Liver (tissue), 6 donors: ENCODE measurements at regions not wholly inside any gene's neighbourhood (a gene's known extent, or its start where the extent isn't known, plus 50 kb on each side); places are given as distances from the start of the nearest gene placed in this dataset.
"Not testable (repeated sequence)": the region's sequence is repeated elsewhere in the genome, so short reads cannot be mapped to it uniquely, and the experiment has no call there.

ENCODE experiments used
- DNase-seq: peaks from one replicate; pipeline ENCODE4 v3.0.0-alpha.2; 2017; ENCODE audit warnings: low spot score
- H3K27ac ChIP-seq, 2 donors: one replicate each; pipeline ENCODE4 v1.7.0; 2013; ENCODE audit warnings: inconsistent platforms in 2 of 2, low read length in 2 of 2, control low read depth in 1 of 2, low read depth in 1 of 2, mild to moderate bottlenecking in 1 of 2
- H3K27me3 ChIP-seq, 4 donors: one replicate each; pipeline versions ENCODE4 v1.6.1 to v1.7.0; 2013; ENCODE audit warnings: low read length in 3 of 4, inconsistent platforms in 1 of 4, mild to moderate bottlenecking in 1 of 4, moderate library complexity in 1 of 4; ENCODE audit not compliant: control insufficient read depth in 4 of 4, insufficient read depth in 4 of 4
- H3K36me3 ChIP-seq, 4 donors: one replicate each; pipeline versions ENCODE4 v1.6.1 to v1.7.0; 2013; ENCODE audit warnings: low read length in 3 of 4, mild to moderate bottlenecking in 3 of 4, low read depth in 1 of 4, moderate library complexity in 1 of 4; ENCODE audit not compliant: control insufficient read depth in 4 of 4, insufficient read depth in 3 of 4
- H3K4me1 ChIP-seq, 4 donors: one replicate each; pipeline versions ENCODE4 v1.6.1 to v1.7.0; 2013; ENCODE audit warnings: low read length in 3 of 4, mild to moderate bottlenecking in 3 of 4, moderate library complexity in 1 of 4; ENCODE audit not compliant: control insufficient read depth in 4 of 4, insufficient read depth in 4 of 4
- H3K4me3 ChIP-seq, 3 donors: one replicate each; pipeline versions ENCODE4 v1.6.1 to v1.7.0; 2013; ENCODE audit warnings: low read length in 3 of 3, control low read depth in 1 of 3, low read depth in 1 of 3, mild to moderate bottlenecking in 1 of 3
- H3K9ac ChIP-seq, 2 donors: one replicate each; pipeline ENCODE4 v1.7.0; 2013; ENCODE audit warnings: low read length in 2 of 2, mild to moderate bottlenecking in 2 of 2, moderate library complexity in 2 of 2, control low read depth in 1 of 2, low read depth in 1 of 2
- H3K9me3 ChIP-seq, 4 donors: one replicate each; pipeline versions ENCODE4 v1.6.1 to v1.7.0; 2013; ENCODE audit warnings: low read length in 3 of 4; ENCODE audit not compliant: control insufficient read depth in 4 of 4
- WGBS: extraction: QIAGEN DNeasy Blood & Tissue Kit; methylation state at CpG from one replicate; pipeline ENCODE4 v1.1.7; 2013; 5-methylcytosine and 5-hydroxymethylcytosine counted together
- donor health status: healthy.
- donor health status: healthy.
- donor health status: healthy.

DNA sequence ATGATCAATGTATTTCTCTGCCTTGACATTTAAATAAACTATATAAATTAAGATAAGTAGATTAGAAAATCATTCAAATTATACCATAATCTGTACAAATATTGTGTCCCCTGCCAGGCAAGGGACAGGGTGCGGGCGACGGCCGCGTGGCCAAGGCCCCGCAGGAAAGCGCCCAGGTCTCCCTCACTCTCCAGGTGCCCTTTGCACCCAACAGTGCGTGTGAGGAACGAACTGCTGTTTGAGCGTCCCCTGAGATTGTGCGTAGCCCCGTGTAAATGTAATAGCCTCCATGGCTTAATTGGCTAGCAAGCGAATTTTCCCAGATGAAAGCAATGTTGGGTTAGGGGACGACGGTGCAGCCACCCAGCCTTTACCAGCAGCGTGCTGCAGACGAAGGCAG, 161.4 kb downstream of the SYT15 start:
- WGBS: 67% methylated on average over 13 of the region's 17 CpGs
- not testable (repeated sequence) for H3K9me3 ChIP-seq, H3K27ac ChIP-seq, DNase-seq, H3K27me3 ChIP-seq, H3K36me3 ChIP-seq, H3K4me3 ChIP-seq, H3K4me1 ChIP-seq, H3K9ac ChIP-seq

DNA sequence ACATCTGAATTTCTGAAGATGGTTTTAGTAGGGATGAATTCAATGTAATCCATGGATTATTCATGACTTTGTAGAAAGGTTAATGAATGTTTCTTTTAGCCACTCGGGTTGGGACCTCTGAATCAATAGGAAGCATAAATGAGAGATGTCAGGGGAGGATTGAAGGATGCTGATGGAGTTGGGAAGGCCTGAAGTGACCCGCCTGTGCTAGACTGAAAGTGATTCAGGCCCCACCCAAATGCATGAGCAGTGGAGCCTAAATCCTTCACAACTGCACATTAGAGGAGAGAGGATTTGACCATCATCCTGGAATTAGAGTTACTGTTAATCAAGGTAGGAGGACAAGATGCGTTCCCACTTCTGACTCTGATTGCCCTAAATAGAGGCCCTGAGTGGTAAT, 162.2 kb upstream of the PTPN20 start:
- H3K27me3 ChIP-seq, H3K9me3 ChIP-seq, H3K4me1 ChIP-seq, H3K36me3 ChIP-seq, H3K9ac ChIP-seq, H3K4me3 ChIP-seq, H3K27ac ChIP-seq: not testable (repeated sequence)
- WGBS: 96% methylated on average over 3 of the region's 3 CpGs
- DNase-seq: peak; percentile 5

DNA sequence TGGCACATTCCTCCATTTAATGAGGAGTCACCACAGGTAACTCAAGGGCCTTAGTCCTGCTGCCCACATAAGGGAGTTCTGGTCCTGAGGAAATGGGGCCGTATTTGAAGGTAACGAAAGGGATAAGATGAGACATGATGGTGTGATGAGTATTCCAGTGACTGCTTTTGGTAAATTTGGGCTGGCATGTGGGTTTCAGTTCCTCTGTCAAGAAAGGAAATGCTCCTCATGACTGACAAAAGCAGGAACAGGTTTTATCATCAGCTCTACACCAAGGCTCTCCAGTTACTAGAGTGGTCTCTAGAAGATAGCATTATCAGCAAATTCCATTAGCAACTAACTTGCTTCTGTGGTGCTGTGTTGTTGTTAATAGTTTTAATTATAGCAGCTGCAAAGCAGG, 161.8 kb upstream of the PTPN20 start:
- H3K36me3 ChIP-seq, H3K4me3 ChIP-seq, H3K4me1 ChIP-seq, H3K9ac ChIP-seq, H3K9me3 ChIP-seq, H3K27me3 ChIP-seq, H3K27ac ChIP-seq: not testable (repeated sequence)
- 92% methylated on average over 2 of the region's 2 CpGs for WGBS
- DNase-seq: peak; percentile 3

DNA sequence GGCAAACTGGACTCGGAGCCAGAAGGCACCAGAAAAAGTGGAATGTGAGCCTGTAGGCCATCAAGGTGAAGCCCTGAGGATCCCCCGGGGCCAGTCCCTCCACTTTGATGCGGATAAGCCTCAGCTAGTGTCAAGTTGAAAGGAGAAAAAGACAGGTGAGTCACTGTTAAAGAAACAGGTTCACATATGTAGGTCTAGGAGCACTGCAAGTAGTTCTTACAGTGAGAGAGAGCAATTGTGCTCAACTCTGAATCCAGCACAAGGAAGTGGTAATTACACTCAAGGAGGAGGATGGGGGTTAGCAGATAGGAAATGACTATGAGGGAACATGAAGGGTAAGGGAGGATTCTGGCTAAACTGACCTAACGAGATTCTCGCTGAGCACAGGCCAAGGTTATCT, 157.5 kb upstream of the PTPN20 start:
- not testable (repeated sequence) for H3K4me3 ChIP-seq, H3K9ac ChIP-seq, H3K27me3 ChIP-seq, H3K9me3 ChIP-seq, H3K4me1 ChIP-seq, H3K36me3 ChIP-seq, H3K27ac ChIP-seq, DNase-seq
- 91% methylated on average over 4 of the region's 5 CpGs for WGBS

DNA sequence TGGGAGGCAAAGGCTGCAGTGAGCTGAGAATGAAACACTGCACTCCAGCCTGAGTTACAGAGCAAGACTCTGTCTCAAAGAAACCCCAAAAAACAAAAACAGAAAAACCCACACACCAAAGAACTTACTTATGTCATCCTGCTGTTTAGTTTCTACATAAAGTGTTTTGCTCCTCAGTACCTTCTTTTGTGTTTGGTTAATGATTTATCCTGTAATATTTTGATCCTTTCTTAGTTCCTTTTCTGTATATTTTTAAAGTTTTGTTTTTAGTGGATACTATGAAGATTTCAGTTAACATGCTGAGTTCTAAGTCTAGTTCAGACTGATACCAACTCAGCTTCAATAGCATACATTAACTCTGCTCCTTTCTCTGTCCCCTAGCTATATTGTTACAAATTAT, 149.8 kb upstream of the PTPN20 start:
- DNase-seq, H3K27me3 ChIP-seq, H3K36me3 ChIP-seq, H3K9ac ChIP-seq, H3K4me3 ChIP-seq, H3K27ac ChIP-seq, H3K9me3 ChIP-seq, H3K4me1 ChIP-seq: not testable (repeated sequence)

DNA sequence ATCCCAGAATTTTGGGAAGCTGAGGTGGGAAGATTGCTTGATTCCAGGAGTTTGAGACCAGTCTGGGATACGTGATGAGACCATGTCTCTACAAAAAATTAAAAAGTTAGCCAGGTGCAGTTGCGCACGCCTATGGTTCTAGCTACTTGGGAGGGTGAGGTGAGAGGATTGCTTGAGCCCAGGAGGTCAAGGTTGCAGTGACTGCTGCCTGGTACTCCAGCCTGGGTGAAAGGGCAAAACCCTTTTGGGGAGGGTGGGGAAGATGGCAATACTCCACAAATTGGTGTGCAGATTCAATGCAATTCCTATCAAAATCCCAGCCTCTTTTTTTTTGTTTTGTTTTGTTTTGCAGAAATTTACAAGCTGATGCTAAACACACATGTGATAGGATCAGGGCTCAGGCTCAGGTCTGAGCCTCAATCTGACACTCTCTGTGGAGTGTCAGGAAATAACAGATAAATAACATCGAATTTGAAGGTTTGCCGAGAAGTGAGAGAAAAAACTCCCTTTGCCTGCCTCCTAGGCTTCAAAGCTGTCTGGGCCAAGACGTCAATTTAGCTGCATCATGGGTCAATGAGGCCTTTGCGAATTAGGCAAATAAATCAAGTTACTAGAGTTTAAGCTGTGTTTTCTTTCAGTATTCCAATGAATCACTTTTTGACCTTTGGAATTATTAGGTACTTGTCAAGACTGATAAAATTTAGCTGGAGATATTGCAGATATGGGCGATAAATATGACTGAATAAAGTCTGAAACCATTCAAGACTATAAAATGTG, 142.5 kb upstream of the PTPN20 start:
- H3K27me3 ChIP-seq, DNase-seq, H3K9me3 ChIP-seq, H3K4me3 ChIP-seq, H3K9ac ChIP-seq, H3K4me1 ChIP-seq, H3K27ac ChIP-seq, H3K36me3 ChIP-seq: not testable (repeated sequence)
- 58% methylated on average over 6 of the region's 8 CpGs for WGBS

DNA sequence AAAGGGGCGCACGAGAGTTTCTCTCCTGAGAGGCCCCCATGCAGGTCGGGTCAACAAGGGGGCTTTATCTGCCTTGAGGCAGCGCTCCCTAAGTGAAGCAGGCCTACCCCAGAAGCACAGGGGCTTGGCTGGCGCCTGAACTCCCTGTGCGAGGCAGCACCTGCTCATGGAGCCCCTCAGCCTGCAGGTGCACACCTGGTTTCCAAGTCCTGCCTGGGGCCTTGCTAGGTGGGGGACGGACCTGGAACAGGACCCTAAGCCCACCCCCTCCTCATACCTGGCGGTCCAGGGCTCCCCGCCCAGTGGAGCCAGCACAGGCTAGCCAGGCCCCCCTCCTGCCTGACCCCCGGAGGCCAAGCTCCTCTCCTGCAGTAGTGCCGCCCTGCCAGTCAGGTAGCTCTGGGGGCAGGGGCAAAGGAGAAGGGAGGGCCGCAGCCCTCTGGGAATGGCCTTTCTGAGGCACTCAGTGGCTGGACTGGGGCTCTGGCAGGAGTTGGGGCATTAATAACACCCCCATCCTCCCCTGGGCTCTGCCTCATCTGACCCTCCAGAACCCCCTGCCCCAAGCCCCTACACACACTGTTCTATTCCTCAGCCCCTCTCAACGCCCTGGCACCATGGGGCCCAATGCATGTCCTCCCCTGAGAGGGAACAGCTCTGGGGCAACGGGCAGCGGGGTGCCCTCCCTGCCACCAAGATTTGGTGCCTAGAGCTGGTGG, 137.9 kb upstream of the PTPN20 start:
- not testable (repeated sequence) for H3K27me3 ChIP-seq, H3K4me1 ChIP-seq, DNase-seq, H3K9ac ChIP-seq, H3K27ac ChIP-seq, H3K36me3 ChIP-seq, H3K4me3 ChIP-seq, H3K9me3 ChIP-seq
- 98% methylated on average over 8 of the region's 15 CpGs for WGBS

DNA sequence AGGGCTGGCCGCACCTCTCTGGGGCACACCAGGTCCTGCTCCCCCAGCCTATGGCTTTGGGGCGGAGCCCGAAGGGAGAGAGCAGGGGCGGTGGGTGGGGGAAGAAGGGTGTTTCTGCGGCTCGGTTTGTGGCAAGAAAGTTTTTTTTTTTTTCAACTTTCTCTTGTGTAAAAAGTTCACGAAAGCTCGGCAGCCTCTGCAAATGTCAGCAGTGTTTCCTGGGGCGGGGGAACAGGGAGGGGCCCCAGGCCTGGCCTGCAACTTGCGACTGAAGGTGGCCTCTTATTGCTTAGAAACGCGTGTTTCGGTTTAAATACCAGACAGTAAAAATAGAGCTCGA, 137.4 kb upstream of the PTPN20 start:
- not testable (repeated sequence) for H3K27me3 ChIP-seq, H3K9ac ChIP-seq, H3K36me3 ChIP-seq, H3K9me3 ChIP-seq, H3K27ac ChIP-seq, H3K4me1 ChIP-seq, H3K4me3 ChIP-seq, DNase-seq
- WGBS: 81% methylated on average over 13 of the region's 14 CpGs
